Sigmoid colon (tissue), 4 donors: ENCODE measurements at regions not wholly inside any gene's neighbourhood (a gene's known extent, or its start where the extent isn't known, plus 50 kb on each side); places are given as distances from the start of the nearest gene placed in this dataset.

ENCODE experiments used
- POLR2A ChIP-seq, 2 donors: fragments of 450-650 bp; IDR thresholded peaks; one replicate each; pipeline ENCODE4 v1.6.1; 2016; ENCODE audit warnings: antibody characterized with exemption in 2 of 2, mild to moderate bottlenecking in 2 of 2, moderate library complexity in 2 of 2
- POLR2AphosphoS5 ChIP-seq, 4 donors: sonication (generic); formaldehyde crosslinking; IDR thresholded peaks; one replicate each; pipeline ENCODE4 v1.6.1; 2017; ENCODE audit warnings: antibody characterized with exemption in 4 of 4
- TF ChIP-seq, protein P1 (sequence below), 4 experiments: fragments of 450-650 bp in 3 of 4; fragments of 200-600 bp in 1 of 4; IDR thresholded peaks; one replicate each; pipeline ENCODE4 v1.5.1; 2016 to 2019; ENCODE audit warnings: antibody characterized with exemption in 4 of 4, mild to moderate bottlenecking in 3 of 4, moderate library complexity in 2 of 4

DNA sequence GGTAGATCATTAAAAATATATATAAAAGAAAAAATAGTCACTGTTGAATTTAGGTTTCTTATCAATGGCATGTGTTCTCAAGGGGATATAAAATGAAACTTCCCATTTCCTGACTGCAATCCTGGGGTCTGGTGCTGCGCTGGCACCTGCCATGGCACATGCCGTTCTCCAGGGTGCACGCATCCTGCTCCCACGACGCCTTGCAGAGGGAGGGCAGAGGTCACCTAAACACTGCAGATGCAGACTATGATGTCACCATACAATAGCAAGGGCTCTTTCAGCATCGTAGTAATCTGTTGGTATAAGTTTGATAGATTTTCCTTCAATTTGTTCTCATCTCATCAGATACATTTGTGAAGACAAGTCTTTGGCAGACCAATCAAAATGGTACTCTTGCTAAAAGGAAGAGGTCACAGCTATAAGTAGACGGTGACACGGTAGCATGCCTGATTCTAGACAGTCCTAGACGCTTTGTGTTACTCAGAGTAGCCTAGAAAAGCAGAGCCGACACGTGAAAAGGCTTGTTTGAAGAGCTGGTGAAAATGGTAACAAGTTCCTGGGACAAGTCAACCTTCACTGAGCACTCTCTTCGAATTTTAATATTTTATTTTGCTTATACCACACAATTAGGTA, 761.4 kb downstream of the DCDC2C start:
- no peak for TF ChIP-seq POLR2A (IDR thresholded peaks at IDR 0.05)
- TF ChIP-seq, protein P1, sequence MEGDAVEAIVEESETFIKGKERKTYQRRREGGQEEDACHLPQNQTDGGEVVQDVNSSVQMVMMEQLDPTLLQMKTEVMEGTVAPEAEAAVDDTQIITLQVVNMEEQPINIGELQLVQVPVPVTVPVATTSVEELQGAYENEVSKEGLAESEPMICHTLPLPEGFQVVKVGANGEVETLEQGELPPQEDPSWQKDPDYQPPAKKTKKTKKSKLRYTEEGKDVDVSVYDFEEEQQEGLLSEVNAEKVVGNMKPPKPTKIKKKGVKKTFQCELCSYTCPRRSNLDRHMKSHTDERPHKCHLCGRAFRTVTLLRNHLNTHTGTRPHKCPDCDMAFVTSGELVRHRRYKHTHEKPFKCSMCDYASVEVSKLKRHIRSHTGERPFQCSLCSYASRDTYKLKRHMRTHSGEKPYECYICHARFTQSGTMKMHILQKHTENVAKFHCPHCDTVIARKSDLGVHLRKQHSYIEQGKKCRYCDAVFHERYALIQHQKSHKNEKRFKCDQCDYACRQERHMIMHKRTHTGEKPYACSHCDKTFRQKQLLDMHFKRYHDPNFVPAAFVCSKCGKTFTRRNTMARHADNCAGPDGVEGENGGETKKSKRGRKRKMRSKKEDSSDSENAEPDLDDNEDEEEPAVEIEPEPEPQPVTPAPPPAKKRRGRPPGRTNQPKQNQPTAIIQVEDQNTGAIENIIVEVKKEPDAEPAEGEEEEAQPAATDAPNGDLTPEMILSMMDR (IDR thresholded peaks at IDR 0.05) = no peak
- no peak for TF ChIP-seq POLR2AphosphoS5 (IDR thresholded peaks at IDR 0.05)
